GM18498 (cell line): ENCODE measurements at regions not wholly inside any gene's neighbourhood (a gene's known extent, or its start where the extent isn't known, plus 50 kb on each side); places are given as distances from the start of the nearest gene placed in this dataset.
"Not testable (repeated sequence)": the region's sequence is repeated elsewhere in the genome, so short reads cannot be mapped to it uniquely, and the experiment has no call there.

Experiments
- ATAC-seq: cut with Tn5 transposase; IDR thresholded peaks from one replicate; pipeline ENCODE4 v1.9.1; 2021; ENCODE audit warnings: mild to moderate bottlenecking, moderate library complexity; ENCODE audit not compliant: unreplicated experiment

DNA sequence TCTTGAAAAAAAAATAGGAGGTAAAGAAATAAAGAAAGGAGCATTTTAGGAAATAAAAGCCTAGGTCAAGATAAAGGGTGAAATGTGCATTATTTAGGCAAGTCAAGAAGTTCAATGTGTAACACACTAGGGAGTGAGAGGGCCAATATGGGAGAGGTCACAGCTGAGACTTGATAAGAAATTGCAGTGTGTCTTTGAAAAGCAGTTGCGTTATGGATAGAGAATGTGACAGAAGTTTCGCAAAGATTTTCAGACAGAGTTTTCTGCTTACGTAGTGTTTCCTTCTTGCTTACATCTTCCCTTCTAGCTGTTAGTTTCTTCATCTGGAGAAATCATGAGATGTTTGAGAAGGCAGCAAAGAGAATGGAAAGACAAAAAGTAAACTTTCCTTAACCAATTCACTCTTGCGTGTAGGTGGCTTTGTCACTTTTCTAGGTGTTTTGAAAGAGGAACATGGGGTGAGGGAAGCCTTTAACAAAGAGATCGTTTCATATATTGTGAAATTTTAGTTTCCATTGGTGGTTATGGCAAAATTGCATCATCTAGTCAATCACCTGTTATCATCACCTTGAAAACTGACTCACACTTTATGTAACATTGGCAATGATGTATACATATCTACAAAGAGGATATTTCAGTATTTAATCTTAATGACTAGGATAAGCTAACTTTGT is 975.5 kb downstream of the OLFM4 start:
- ATAC-seq = no peak

DNA sequence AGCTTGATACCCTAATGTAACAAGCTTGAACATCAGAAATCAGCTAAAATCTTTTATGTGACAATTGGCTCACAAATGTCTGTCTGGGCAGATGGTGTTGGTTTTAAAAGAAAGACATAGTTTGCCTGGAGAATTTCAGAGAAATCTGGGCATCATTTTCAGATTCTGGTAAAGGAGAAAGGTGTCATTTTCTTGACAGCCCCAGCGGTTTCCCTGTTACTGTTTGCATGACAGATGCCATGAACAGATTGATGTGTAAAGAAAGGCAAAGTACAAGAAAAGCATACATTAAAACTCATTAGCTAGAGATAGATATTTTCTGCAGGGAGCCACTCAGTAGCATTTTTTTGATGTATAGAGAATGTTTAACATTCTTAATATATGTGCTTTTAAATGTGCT is 987.9 kb downstream of the OLFM4 start:
- no peak for ATAC-seq

DNA sequence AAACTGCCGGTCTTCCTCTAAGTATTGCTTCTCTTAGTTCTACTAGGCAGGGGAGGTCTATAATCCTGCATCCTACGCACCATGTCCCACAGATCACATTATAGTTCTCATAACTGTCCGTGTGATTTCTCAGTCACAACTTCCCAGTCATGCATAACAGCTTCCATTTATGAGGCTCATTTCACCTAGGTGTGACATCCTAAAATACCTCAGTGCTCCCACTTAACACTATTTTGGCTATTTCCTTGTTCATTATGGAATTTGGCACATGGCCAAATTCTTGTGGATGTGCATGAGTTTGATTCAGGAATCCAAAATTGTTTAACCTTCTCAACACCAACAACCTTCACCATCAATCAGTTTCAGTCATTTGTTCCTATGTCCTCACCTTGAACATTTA is 989.9 kb downstream of the OLFM4 start:
- no peak for ATAC-seq

GRCh38 chr13:54029226-54029625 is 1000.6 kb downstream of the OLFM4 start:
- peak; percentile 99 for ATAC-seq

DNA sequence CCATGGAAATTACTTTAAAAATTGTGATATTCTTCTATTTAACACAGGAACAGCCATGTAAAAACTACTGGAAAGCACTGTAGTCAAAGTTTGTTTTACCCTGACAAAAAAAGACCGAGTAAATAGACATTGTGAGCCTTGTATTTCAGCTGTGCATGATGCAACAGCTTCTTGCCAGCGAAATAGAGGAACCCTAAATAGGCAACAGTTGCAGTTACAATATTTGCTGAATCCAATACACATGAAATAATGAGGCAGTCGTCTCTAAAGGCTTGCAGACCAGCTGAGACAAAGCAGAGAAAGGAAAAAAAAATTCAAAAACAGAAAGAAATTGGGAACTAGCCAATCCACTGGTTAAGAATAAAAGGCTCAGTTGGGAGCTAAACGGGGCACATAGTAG is 1001.1 kb downstream of the OLFM4 start:
- no peak for ATAC-seq

GRCh38 chr13:54033323-54033861 is 1004.8 kb downstream of the OLFM4 start:
- no peak for ATAC-seq

DNA sequence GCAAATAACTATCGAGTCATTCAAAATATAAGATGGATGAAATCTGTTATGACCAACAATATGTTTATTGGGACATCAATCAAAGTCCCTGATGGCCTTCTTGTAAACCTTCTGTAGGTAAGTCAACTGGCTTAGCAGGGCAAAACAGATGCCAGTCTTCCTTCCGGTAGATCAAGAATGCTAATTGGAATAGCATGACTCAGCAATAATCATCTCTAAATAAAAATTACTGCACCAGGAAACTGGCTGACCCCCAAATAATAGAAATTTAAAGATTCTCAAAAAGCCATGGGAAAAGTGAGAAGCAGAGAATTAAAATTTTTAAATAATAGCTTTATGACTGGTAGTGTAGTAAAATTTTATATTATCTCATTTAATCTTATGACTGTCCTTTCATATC is 1005.4 kb downstream of the OLFM4 start:
- ATAC-seq = no peak

- not testable (repeated sequence) for ATAC-seq
Observed at GRCh38 chr13:54057416-54057815, 1028.8 kb downstream of the OLFM4 start.

GRCh38 chr13:54069958-54070357 is 1041.3 kb downstream of the OLFM4 start:
- not testable (repeated sequence) for ATAC-seq

DNA sequence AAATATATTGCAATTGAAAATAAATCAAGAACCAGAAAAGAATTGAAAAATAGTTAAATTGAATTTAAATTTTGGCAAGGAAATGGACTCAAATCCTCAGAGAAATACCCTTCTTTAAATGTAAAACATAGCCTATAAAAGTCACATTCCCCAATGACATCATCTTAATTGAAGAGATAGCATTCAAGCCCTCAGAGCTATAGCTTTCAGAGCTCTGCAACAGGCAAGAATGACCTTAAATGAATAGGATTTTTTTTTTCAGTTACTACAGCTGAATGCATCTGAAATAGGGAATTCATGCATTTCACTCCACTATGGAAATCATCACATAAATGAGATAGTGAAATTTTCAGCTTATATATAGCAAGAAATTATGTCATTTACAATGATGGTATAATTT is 1049.0 kb downstream of the OLFM4 start:
- no peak for ATAC-seq

- ATAC-seq = no peak
Observed at GRCh38 chr13:54078271-54078870, 1049.8 kb downstream of the OLFM4 start.

DNA sequence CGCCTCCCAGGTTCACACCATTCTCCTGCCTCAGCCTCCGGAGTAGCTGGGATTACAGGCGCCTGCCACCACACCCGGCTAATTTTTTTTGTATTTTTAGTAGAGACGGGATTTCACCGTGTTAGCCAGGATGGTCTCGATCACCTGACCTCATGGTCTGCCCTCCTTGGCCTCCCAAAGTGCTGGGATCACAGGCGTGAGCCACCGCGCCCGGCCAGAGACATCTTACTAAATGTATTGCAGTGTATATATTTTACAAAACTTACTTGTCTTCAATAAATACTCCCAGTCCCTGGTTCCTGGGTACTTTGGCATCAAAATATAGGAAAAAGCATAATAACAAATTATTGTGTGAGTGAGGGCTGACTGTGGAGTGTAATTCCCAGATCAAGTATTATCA is 1053.7 kb downstream of the OLFM4 start:
- not testable (repeated sequence) for ATAC-seq

GRCh38 chr13:54091884-54092283 is 1063.3 kb downstream of the OLFM4 start:
- no peak for ATAC-seq

DNA sequence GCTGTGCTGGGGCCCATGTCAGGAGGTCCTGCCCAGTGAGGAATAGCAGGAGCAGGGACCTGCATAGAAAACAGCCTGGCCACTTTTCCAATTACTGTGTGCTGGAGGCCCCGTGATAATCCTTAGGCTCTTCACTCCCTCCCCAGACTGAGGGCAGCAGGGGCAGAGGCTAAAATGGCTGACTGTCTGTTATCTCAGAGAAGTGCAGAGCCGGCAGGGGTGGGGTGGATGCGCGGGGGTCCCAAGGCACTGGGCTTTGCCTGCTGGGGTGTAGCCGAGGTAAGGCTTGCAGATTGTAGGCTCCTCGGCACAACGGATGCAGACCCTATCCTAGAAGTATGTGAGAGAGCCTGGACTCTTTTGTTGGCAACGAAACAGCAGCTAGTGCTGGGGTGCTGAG is 1064.1 kb downstream of the OLFM4 start:
- ATAC-seq = no peak

DNA sequence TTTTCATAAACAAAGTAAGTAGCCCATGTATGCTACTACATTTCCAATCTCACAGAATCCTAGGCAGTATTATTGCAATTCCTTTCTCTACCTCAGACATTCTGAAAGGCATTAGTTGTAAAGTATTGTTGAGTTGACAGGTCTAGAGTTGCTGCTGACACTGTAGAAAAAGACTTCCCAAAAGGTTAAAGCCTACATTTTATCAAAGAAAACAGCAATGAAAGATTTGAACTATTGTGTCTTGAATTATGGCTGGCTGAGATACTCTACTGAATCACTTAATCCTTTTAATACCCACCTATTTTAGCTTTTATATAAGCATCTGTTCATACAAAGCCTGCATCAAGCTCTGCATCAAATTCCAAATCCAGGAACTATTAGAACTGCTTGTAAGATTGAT is 1082.0 kb downstream of the OLFM4 start:
- ATAC-seq = no peak

DNA sequence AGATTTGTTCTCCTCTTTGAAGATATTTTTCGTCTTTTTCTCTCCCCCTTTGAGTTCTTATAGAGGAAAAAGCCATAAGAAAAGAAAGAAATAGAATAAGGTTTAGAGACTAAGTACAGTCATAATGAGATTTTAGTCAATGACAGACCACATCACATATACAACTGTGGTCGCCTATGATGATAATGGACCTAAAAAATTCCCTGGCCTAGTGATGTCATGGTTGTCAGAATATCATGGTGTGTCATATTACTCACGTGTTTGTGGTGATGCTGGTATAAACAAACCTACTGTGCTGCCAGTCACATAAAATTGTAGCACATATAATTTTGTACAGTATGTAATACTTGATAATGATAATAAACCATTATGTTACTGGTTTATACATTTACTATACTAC is 1096.1 kb downstream of the OLFM4 start:
- ATAC-seq = no peak

- ATAC-seq = not testable (repeated sequence)
Observed at GRCh38 chr13:54130931-54131330, 1102.3 kb downstream of the OLFM4 start.

DNA sequence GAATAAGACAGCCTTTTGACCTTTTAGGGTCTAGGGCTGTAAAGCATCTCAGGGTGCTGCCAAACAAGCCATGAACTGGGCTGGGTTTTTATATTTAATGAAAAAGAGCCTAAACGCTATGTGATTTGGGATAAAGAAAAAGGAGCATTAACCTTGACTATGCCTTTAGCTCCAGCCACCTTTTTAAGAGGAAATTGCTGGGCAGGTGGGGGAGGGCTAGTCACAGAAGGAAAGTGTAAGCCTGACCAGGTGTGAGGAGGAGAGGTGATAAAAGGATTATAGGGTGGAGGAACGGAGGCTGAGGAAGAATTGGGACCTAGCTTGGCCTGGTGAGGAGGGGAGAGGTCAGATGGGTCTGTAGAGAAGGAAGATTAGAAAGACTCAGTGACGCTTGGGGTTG is 1102.8 kb downstream of the OLFM4 start:
- not testable (repeated sequence) for ATAC-seq

- ATAC-seq = not testable (repeated sequence)
Observed at GRCh38 chr13:54132127-54132526, 1103.5 kb downstream of the OLFM4 start.

DNA sequence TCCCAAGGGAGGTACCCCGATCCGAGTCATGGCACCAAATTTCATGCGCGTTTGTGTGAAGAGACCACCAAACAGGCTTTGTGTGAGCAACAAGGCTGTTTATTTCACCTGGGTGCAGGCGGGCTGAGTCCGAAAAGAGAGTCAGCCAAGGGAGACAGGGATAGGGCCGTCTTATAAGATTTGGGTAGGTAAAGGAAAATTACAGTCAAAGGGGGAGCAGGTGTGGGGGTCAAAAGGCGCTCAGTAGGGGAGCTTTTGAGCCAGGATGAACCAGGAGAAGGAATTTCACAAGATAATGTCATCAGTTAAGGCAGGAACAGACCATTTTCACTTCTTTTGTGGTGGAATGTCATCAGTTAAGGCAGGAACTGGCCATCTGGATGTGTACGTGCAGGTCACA is 1104.1 kb downstream of the OLFM4 start:
- not testable (repeated sequence) for ATAC-seq

DNA sequence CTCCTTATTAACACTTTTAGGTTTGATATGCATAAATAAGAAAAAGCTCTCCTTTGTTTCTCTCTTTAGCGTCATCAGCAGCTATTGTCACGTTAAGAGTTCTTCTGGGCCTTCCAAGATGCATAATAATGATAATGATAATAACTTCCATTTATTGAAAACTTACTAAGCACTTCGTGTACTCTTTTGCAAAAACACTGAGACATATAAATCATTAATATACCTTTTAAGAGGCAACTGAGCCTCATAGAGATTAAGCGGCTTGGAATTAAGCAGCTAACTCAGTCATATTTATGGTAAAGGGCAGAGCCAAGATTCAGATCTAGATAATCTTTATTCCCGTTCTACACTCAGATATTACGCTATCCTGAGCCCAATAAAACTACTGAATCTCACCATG is 1105.1 kb downstream of the OLFM4 start:
- no peak for ATAC-seq

GRCh38 chr13:54144828-54145227 is 1116.2 kb downstream of the OLFM4 start:
- no peak for ATAC-seq

DNA sequence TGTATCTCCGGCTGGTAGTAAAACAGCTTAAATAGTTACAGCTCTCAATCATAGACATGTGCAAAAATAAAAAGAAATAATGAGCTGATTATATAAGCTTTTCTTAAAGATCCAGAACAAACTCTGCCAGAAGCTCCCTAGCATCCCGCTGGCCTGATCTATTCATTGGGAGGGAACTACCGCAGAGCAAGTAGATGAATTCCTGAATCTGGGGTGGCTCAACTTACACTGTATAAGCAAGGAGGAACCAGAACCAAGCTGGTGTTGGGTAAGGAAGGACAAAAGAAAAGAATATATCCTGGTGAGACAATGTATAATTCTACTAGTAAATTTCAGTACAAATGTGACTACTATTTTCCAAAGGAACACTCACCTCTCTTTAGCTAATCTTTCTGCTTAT is 1122.2 kb downstream of the OLFM4 start:
- ATAC-seq = no peak
